ENCODE measurements at regions not wholly inside any gene's neighbourhood (a gene's known extent, or its start where the extent isn't known, plus 50 kb on each side); places are given as distances from the start of the nearest gene placed in this dataset.

DNA sequence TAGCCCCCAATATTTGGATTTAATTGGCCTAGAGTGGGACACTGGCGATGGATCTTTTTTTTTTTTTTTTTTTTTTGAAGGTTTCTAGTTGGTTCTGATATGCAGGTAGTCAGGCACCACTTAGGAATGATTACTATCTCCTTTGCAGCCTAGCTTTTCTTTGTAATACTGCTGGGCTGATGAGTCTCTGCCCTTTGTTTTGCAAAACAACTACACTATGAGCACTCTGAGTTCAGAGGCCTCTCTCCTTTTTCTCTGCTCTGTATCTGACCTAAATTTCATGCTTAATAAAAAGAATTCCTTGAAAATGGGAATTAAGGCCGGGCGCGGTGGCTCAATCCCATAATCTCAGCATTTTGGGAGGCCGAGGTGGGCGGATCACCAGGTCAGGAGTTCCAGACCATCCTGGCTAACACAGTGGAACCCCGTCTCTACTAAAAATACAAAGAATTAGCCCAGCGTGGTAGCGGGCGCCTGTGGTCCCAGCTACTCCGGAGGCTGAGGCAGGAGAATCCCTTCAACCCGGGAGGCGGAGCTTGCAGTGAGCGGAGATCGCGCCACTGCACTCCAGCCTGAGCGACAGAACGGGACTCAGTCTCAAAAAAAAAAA is 1312.3 kb downstream of the FAM181B start:
- peak overlapping the region in 1 of 4 experiments; percentile 29; a peak in 1 of 8 replicates for H3K4me3 ChIP-seq (ENCODE audit: extremely low read depth in 1 of 4, insufficient read depth in 2 of 4, low read depth in 3 of 4, low read length in 4 of 4)
- H3K4me1 ChIP-seq (replicated peaks in 1 of 4; ENCODE audit: control insufficient read depth in 3 of 4, insufficient read depth in 4 of 4, low read length in 3 of 4), result peaks cover 3 to 9% (median 6%) of the 10 kb centered on the region in 4 experiments; a peak in 5 of 7 replicates
- CTCF ChIA-PET (ENCODE audit: partially characterized antibody), result interaction anchor here (0.5 to 2.2 kb wide), 11 partner anchors 10 to 82 kb away, joined by 3 to 12 read pairs (median 3); no protein-coding TSS in a partner anchor
- TF ChIP-seq SP1 (IDR thresholded peaks at IDR 0.05; ENCODE audit: low read depth, low read length) (0 out of 2 replicates have a peak, but pooled peaks have one; percentile 57), RNF2 (IDR thresholded peaks at IDR 0.05; ENCODE audit: borderline replicate concordance, low read depth, low read length, missing control alignments, poor library complexity, severe bottlenecking) (no peak), RBBP5 (IDR thresholded peaks at IDR 0.05; ENCODE audit: borderline replicate concordance, low read depth, low read length) (no peak), POU5F1 (IDR thresholded peaks at IDR 0.05; ENCODE audit: low read depth, low read length) (0 out of 2 replicates have a peak, but pooled peaks have one; percentile 18), SIN3A (conservative IDR thresholded peaks at IDR 0.05 in 1 of 2, IDR thresholded peaks at IDR 0.05 in 1 of 2; ENCODE audit: low read depth in 1 of 2, low read length in 2 of 2) (no peak), RFX5 (IDR thresholded peaks at IDR 0.05; ENCODE audit: borderline replicate concordance, low read depth, low read length) (no peak), KDM5A (IDR thresholded peaks at IDR 0.05; ENCODE audit: low read length) (no peak), EGR1 (IDR thresholded peaks at IDR 0.05; ENCODE audit: borderline replicate concordance, low read depth, low read length) (no peak), NANOG (IDR thresholded peaks at IDR 0.05; ENCODE audit: insufficient read depth, low read depth, low read length, poor library complexity, severe bottlenecking) (peak; percentile 94), SIX5 (IDR thresholded peaks at IDR 0.05; ENCODE audit: low read depth, low read length) (no peak), CHD1 (IDR thresholded peaks at IDR 0.05; ENCODE audit: low read depth, low read length) (no peak), GABPA (IDR thresholded peaks at IDR 0.05; ENCODE audit: borderline replicate concordance, insufficient read depth, low read length) (no peak)

More for the DNA sequence above, 1312.3 kb downstream of the FAM181B start:
- Histone ChIP-seq H2AK5ac (ENCODE audit: low read depth, low read length) (no peak overlapping the region), H3K9ac (replicated peaks in 1 of 4; ENCODE audit: extremely low read depth in 1 of 4, low read depth in 3 of 4, low read length in 3 of 4) (no peak overlapping the region), H3K27ac (ENCODE audit: low read depth, low read length) (peak overlapping the region; percentile 49; the same call in 1 of the 2 replicates), H2BK15ac (ENCODE audit: low read length) (no peak overlapping the region), H2BK20ac (ENCODE audit: low read length) (no peak overlapping the region), H2BK120ac (replicated peaks; ENCODE audit: low read depth, low read length) (no peak overlapping the region), H3K79me1 (ENCODE audit: low read depth, low read length) (no peaks in the 10 kb centered on the region), H4K5ac (ENCODE audit: insufficient read length, low read depth, low read length) (no peak overlapping the region), H4K91ac (replicated peaks; ENCODE audit: insufficient read length, low read length) (no peak overlapping the region), H2BK5ac (ENCODE audit: low read depth, low read length) (no peak overlapping the region), H3K9me3 (ENCODE audit: insufficient read depth in 2 of 2, low read depth in 1 of 2, low read length in 1 of 2) (no peaks in the 10 kb centered on the region), H4K8ac (ENCODE audit: extremely low read depth, insufficient read depth, low read length) (no peak overlapping the region), H3K23ac (ENCODE audit: insufficient read length) (no peak overlapping the region), H2BK12ac (ENCODE audit: low read depth, low read length) (no peak overlapping the region), H4K20me1 (replicated peaks in 1 of 2; ENCODE audit: control insufficient read depth in 1 of 2, insufficient read depth in 2 of 2, low read length in 2 of 2) (no peaks in the 10 kb centered on the region), H3K4ac (replicated peaks; ENCODE audit: insufficient read length, low read depth, low read length) (no peak overlapping the region), H3K23me2 (ENCODE audit: low read depth, low read length) (no peaks in the 10 kb centered on the region), H3K79me2 (ENCODE audit: control insufficient read depth in 1 of 2, insufficient read depth in 2 of 2, low read length in 2 of 2) (no peaks in the 10 kb centered on the region), H3K14ac (ENCODE audit: insufficient read length) (no peak overlapping the region), H3K18ac (ENCODE audit: extremely low read depth, low read length) (no peak overlapping the region), H2AFZ (ENCODE audit: low read length) (0 out of 2 replicates have a peak overlapping the region, but pooled peaks have one; percentile 65), H3K27me3 (replicated peaks in 1 of 4; ENCODE audit: control insufficient read depth in 3 of 4, extremely low read depth in 1 of 4, insufficient read depth in 3 of 4, low read length in 3 of 4) (no peaks in the 10 kb centered on the region), H3K4me2 (ENCODE audit: insufficient read depth in 1 of 2, low read depth in 2 of 2, low read length in 2 of 2) (peak overlapping the region; percentile 23 to 37), H3K56ac (replicated peaks; ENCODE audit: insufficient read length, low read depth, low read length) (no peak overlapping the region), H3K36me3 (ENCODE audit: control insufficient read depth in 2 of 4, insufficient read depth in 4 of 4, low read length in 3 of 4) (no peaks in the 10 kb centered on the region)
- WGBS, 2 experiments (ENCODE audit: extremely low coverage in 1 of 2, insufficient coverage in 1 of 2, insufficient read length in 1 of 2, insufficient replicate concordance in 2 of 2, low coverage in 1 of 2, low lambda C conversion rate in 2 of 2, missing lambda C conversion rate in 1 of 2), result 34% methylated on average over 18 of the region's 18 CpGs; no CpG with 5 or more reads in 1 of the 2 experiments
- no peak for FAIRE-seq
- peak; percentile 17 to 66 for DNase-seq (ENCODE audit: low read depth in 1 of 2, low spot score in 2 of 2)
- POLR2A ChIA-PET (ENCODE audit: partially characterized antibody), result interaction anchor here (1.2 to 1.9 kb wide), 3 partner anchors 9 to 27 kb away, joined by 3 read pairs; no protein-coding TSS in a partner anchor

Data from H1 (cell line).